HAP-1 (cell line): ENCODE measurements at regions not wholly inside any gene's neighbourhood (a gene's known extent, or its start where the extent isn't known, plus 50 kb on each side); places are given as distances from the start of the nearest gene placed in this dataset.
A peak's percentile ranks its signal among the peaks of the same experiment; 100 is the strongest.
"Not testable (repeated sequence)": the region's sequence is repeated elsewhere in the genome, so short reads cannot be mapped to it uniquely, and the experiment has no call there.

Experiments
- DNase-seq, 2 experiments: peaks; one replicate each; pipeline ENCODE4 v3.0.0-alpha.2; 2016 to 2020; ENCODE audit warnings: low spot score in 2 of 2
- H3K27me3 ChIP-seq: fragments of 250-450 bp; sonication (Bioruptor Pico); 2 replicates; pipeline ENCODE4 v1.5.1; 2020; ENCODE audit warnings: low read depth, mild to moderate bottlenecking, moderate library complexity
- H3K36me3 ChIP-seq: fragments of 250-450 bp; sonication (Bioruptor Pico); replicated peaks from 2 replicates; pipeline ENCODE4 v1.5.1; 2020; ENCODE audit warnings: mild to moderate bottlenecking
- H3K4me1 ChIP-seq: fragments of 250-450 bp; sonication (Bioruptor Pico); 2 replicates; pipeline ENCODE4 v1.5.1; 2020; ENCODE audit warnings: mild to moderate bottlenecking
- H3K4me3 ChIP-seq: fragments of 250-450 bp; sonication (Bioruptor Pico); 2 replicates; pipeline ENCODE4 v1.5.1; 2020; ENCODE audit warnings: mild to moderate bottlenecking, moderate library complexity
- H3K9me3 ChIP-seq: fragments of 250-450 bp; sonication (Bioruptor Pico); 2 replicates; pipeline ENCODE4 v1.5.1; 2020; ENCODE audit warnings: mild to moderate bottlenecking, moderate library complexity
- in situ Hi-C: fragments of 300-500 bp; cut with MboI; formaldehyde crosslinking; loops from 3 replicates; pipeline ENCODE4 v1.14.3; 2020; ENCODE audit warnings: low sequenced_read_pairs, inconsistent platforms, mixed read lengths

- peaks cover 24% of the 10 kb centered on the region for H3K4me1 ChIP-seq
- H3K27me3 ChIP-seq, result no peaks in the 10 kb centered on the region
- in situ Hi-C loops, result no loop called here
- no peak overlapping the region for H3K4me3 ChIP-seq
- no peak for DNase-seq
- H3K9me3 ChIP-seq, result peaks cover 5% of the 10 kb centered on the region; the same call in 1 of the 2 replicates
- H3K36me3 ChIP-seq, result no peaks in the 10 kb centered on the region
Measured at GRCh38 chr12:43235721-43236120, 316.3 kb downstream of the ADAMTS20 start.

GRCh38 chr12:43233861-43234260 is 318.1 kb downstream of the ADAMTS20 start:
- no peaks in the 10 kb centered on the region for H3K36me3 ChIP-seq
- H3K4me3 ChIP-seq, result no peak overlapping the region
- in situ Hi-C loops, result no loop called here
- H3K27me3 ChIP-seq, result no peaks in the 10 kb centered on the region
- H3K4me1 ChIP-seq, result peaks cover 24% of the 10 kb centered on the region
- peaks cover 5% of the 10 kb centered on the region; the same call in 1 of the 2 replicates for H3K9me3 ChIP-seq
- peak; percentile 14 to 95 for DNase-seq

GRCh38 chr12:43226151-43226550 is 325.9 kb downstream of the ADAMTS20 start:
- H3K9me3 ChIP-seq, result no peaks in the 10 kb centered on the region
- in situ Hi-C loops, result no loop called here
- H3K4me3 ChIP-seq, result no peak overlapping the region
- no peak for DNase-seq
- H3K4me1 ChIP-seq, result peaks cover 3% of the 10 kb centered on the region; the same call in 1 of the 2 replicates
- no peaks in the 10 kb centered on the region for H3K36me3 ChIP-seq
- no peaks in the 10 kb centered on the region for H3K27me3 ChIP-seq

GRCh38 chr12:43224190-43224805 is 327.7 kb downstream of the ADAMTS20 start:
- H3K36me3 ChIP-seq, DNase-seq, in situ Hi-C loops, H3K9me3 ChIP-seq, H3K27me3 ChIP-seq, H3K4me1 ChIP-seq, H3K4me3 ChIP-seq: not testable (repeated sequence)

- H3K27me3 ChIP-seq, result no peaks in the 10 kb centered on the region
- H3K4me1 ChIP-seq, result peaks cover 3% of the 10 kb centered on the region; the same call in 1 of the 2 replicates
- no peaks in the 10 kb centered on the region for H3K36me3 ChIP-seq
- in situ Hi-C loops, result no loop called here
- H3K9me3 ChIP-seq, result no peaks in the 10 kb centered on the region
- no peak overlapping the region for H3K4me3 ChIP-seq
- no peak for DNase-seq
Measured at GRCh38 chr12:43222796-43223195, 329.2 kb downstream of the ADAMTS20 start.

GRCh38 chr12:43221216-43221615 is 330.8 kb downstream of the ADAMTS20 start:
- no peaks in the 10 kb centered on the region for H3K36me3 ChIP-seq
- in situ Hi-C loops, result no loop called here
- H3K4me3 ChIP-seq, result no peak overlapping the region
- no peaks in the 10 kb centered on the region for H3K4me1 ChIP-seq
- no peaks in the 10 kb centered on the region for H3K9me3 ChIP-seq
- no peaks in the 10 kb centered on the region for H3K27me3 ChIP-seq
- no peak for DNase-seq

GRCh38 chr12:43216490-43216889 is 335.5 kb downstream of the ADAMTS20 start:
- in situ Hi-C loops, result no loop called here
- no peaks in the 10 kb centered on the region for H3K9me3 ChIP-seq

GRCh38 chr12:43214166-43214565 is 337.8 kb downstream of the ADAMTS20 start:
- H3K9me3 ChIP-seq, result no peaks in the 10 kb centered on the region
- in situ Hi-C loops, result no loop called here
- no peaks in the 10 kb centered on the region for H3K36me3 ChIP-seq
- no peak overlapping the region for H3K4me3 ChIP-seq
- DNase-seq, result no peak
- H3K27me3 ChIP-seq, result no peaks in the 10 kb centered on the region
- H3K4me1 ChIP-seq, result no peaks in the 10 kb centered on the region

More at GRCh38 chr12:43216490-43216889, 335.5 kb downstream of the ADAMTS20 start:
- H3K36me3 ChIP-seq, result no peaks in the 10 kb centered on the region
- no peaks in the 10 kb centered on the region for H3K27me3 ChIP-seq
- DNase-seq, result no peak
- H3K4me3 ChIP-seq, result no peak overlapping the region
- no peaks in the 10 kb centered on the region for H3K4me1 ChIP-seq

GRCh38 chr12:43213608-43214007 is 338.4 kb downstream of the ADAMTS20 start:
- no peaks in the 10 kb centered on the region for H3K4me1 ChIP-seq
- in situ Hi-C loops, result no loop called here
- no peak for DNase-seq
- H3K9me3 ChIP-seq, result no peaks in the 10 kb centered on the region
- no peaks in the 10 kb centered on the region for H3K27me3 ChIP-seq
- H3K4me3 ChIP-seq, result no peak overlapping the region
- H3K36me3 ChIP-seq, result no peaks in the 10 kb centered on the region

GRCh38 chr12:43210485-43211192 is 341.4 kb downstream of the ADAMTS20 start:
- in situ Hi-C loops, result no loop called here
- no peaks in the 10 kb centered on the region for H3K27me3 ChIP-seq
- H3K36me3 ChIP-seq, result no peaks in the 10 kb centered on the region
- H3K4me1 ChIP-seq, result no peaks in the 10 kb centered on the region
- DNase-seq, result no peak
- no peaks in the 10 kb centered on the region for H3K9me3 ChIP-seq
- no peak overlapping the region for H3K4me3 ChIP-seq

GRCh38 chr12:43208627-43209026 is 343.4 kb downstream of the ADAMTS20 start:
- Histone ChIP-seq H3K36me3 (no peaks in the 10 kb centered on the region), H3K27me3 (no peaks in the 10 kb centered on the region), H3K4me3 (no peak overlapping the region), H3K9me3 (no peaks in the 10 kb centered on the region), H3K4me1 (no peaks in the 10 kb centered on the region)
- no peak for DNase-seq
- in situ Hi-C loops, result no loop called here

- H3K9me3 ChIP-seq, result no peaks in the 10 kb centered on the region
- H3K36me3 ChIP-seq, result no peaks in the 10 kb centered on the region
- H3K27me3 ChIP-seq, result no peaks in the 10 kb centered on the region
- in situ Hi-C loops, result no loop called here
- H3K4me3 ChIP-seq, result no peak overlapping the region
- DNase-seq, result no peak
- no peaks in the 10 kb centered on the region for H3K4me1 ChIP-seq
Measured at GRCh38 chr12:43208221-43208620, 343.8 kb downstream of the ADAMTS20 start.

- Histone ChIP-seq H3K4me1 (no peaks in the 10 kb centered on the region), H3K4me3 (no peak overlapping the region), H3K27me3 (no peaks in the 10 kb centered on the region), H3K9me3 (no peaks in the 10 kb centered on the region), H3K36me3 (no peaks in the 10 kb centered on the region)
- no peak for DNase-seq
- in situ Hi-C loops, result no loop called here
Measured at GRCh38 chr12:43206396-43206795, 345.6 kb downstream of the ADAMTS20 start.

- in situ Hi-C loops, result no loop called here
- Histone ChIP-seq H3K36me3 (no peaks in the 10 kb centered on the region), H3K4me3 (no peak overlapping the region), H3K27me3 (no peaks in the 10 kb centered on the region), H3K9me3 (no peaks in the 10 kb centered on the region), H3K4me1 (no peaks in the 10 kb centered on the region)
- DNase-seq, result no peak
Measured at GRCh38 chr12:43198608-43199007, 353.4 kb downstream of the ADAMTS20 start.
